ENCODE measurements at regions not wholly inside any gene's neighbourhood (a gene's known extent, or its start where the extent isn't known, plus 50 kb on each side); places are given as distances from the start of the nearest gene placed in this dataset.

DNA sequence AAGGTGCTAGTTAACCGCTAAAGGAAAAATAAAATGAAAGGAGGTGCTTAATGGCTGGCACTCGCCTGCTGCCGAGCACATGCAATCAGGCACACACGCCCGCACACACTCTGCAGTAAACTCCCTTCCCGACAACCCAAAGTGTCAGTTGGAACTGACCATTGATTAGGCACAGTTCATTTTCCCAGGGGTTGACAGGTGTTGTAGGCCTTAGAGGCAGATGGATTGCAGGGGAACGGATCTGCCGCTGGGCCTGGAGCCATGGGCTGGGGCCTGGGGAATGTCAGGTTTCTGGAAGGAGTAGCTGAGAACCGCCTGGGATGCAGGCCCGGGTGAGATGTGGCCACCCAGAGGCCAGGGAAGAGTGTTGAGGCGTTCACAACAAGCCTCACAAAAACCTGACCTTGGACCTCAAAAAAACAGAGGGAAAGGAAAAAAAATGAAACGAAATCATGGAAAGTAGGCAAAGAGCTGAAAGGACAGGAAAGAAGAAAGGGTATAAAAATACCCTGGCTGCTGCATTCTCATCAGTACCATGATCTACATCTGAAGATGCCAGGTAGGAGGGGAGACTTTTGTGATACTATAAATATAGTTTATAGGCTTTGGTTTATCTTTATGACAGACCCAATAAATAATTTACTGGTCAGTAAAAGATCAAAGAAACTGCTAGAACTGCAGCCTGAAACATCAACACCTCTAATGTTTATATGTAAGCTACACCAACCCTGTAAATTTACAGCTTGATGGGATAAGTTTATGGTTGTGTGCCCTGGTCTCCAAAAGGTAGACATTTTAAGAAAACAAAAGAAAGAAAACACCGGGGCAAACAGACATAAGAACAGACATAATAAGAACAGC lies 313.4 kb downstream of the BUD13 start:
- TF ChIP-seq CTCF (IDR thresholded peaks at IDR 0.05; ENCODE audit: low read length) = no peak
- TF ChIP-seq EZH2 (IDR thresholded peaks at IDR 0.05; ENCODE audit: borderline replicate concordance, low read length) = no peak

All from OCI-LY1 (cell line).